OCI-LY7 (cell line): ENCODE measurements at regions not wholly inside any gene's neighbourhood (a gene's known extent, or its start where the extent isn't known, plus 50 kb on each side); places are given as distances from the start of the nearest gene placed in this dataset.

Experiments used
- BruUV-seq: library from RNA; stranded (reverse); fragments of 400-500 nt; replicated peaks from 2 replicates; lab custom pipeline; 2021; lab: Mats Ljungman, UMichigan
- CTCF ChIA-PET: fragments of 300-600 bp; sonication (Branson Sonifier 250); formaldehyde crosslinking; loops from one replicate; lab custom pipeline; 2022; ENCODE audit warnings: antibody characterized with exemption; ENCODE audit not compliant: unreplicated experiment; lab: Charles Lee
- POLR2A ChIA-PET: fragments of 300-600 bp; sonication (Branson Sonifier 250); formaldehyde crosslinking; loops from one replicate; lab custom pipeline; 2022; ENCODE audit warnings: antibody characterized with exemption; lab: Charles Lee
- DNase-seq: peaks from one replicate; pipeline ENCODE4 v3.0.0-alpha.2; 2015; ENCODE audit warnings: low spot score
- H2AFZ ChIP-seq: fragments of 200-600 bp; sonication (generic), shearing (Covaris generic); 2 replicates; pipeline ENCODE4 v1.6.1; 2014; ENCODE audit warnings: mild to moderate bottlenecking, antibody characterized with exemption, low read length, moderate library complexity
- H3K27ac ChIP-seq: fragments of 200-600 bp; sonication (generic); 2 replicates; pipeline ENCODE4 v1.5.1; 2014; ENCODE audit warnings: mixed run types, low read depth, mild to moderate bottlenecking, moderate library complexity, low read length, inconsistent platforms; ENCODE audit not compliant: poor library complexity, severe bottlenecking
- H3K36me3 ChIP-seq: fragments of 200-600 bp; sonication (generic); 2 replicates; pipeline ENCODE4 v1.6.1; 2014; ENCODE audit warnings: mild to moderate bottlenecking, antibody characterized with exemption, low read length, moderate library complexity, mixed read lengths; ENCODE audit not compliant: insufficient read depth
- H3K4me1 ChIP-seq: fragments of 200-600 bp; sonication (generic); 2 replicates; pipeline ENCODE4 v1.5.1; 2014; ENCODE audit warnings: mild to moderate bottlenecking, low read length; ENCODE audit not compliant: insufficient read depth, poor library complexity, severe bottlenecking
- H3K4me2 ChIP-seq: fragments of 200-600 bp; sonication (generic); 2 replicates; pipeline ENCODE4 v1.6.1; 2014; ENCODE audit warnings: mild to moderate bottlenecking, low read length
- H3K4me3 ChIP-seq: fragments of 200-600 bp; sonication (generic); 2 replicates; pipeline ENCODE4 v1.5.1; 2014; ENCODE audit warnings: mild to moderate bottlenecking, low read depth, low read length; ENCODE audit not compliant: poor library complexity, severe bottlenecking
- H3K79me2 ChIP-seq: fragments of 200-600 bp; sonication (generic); 2 replicates; pipeline ENCODE4 v1.6.1; 2016; ENCODE audit warnings: low read depth, mild to moderate bottlenecking, low read length, moderate library complexity, mixed read lengths; ENCODE audit not compliant: insufficient read depth
- H3K9me2 ChIP-seq: fragments of 200-600 bp; sonication (generic); 2 replicates; pipeline ENCODE4 v1.6.1; 2016; ENCODE audit warnings: mild to moderate bottlenecking, low read length, mixed read lengths; ENCODE audit not compliant: insufficient read depth
- H3K9me3 ChIP-seq: fragments of 200-600 bp; sonication (generic); 2 replicates; pipeline ENCODE4 v1.6.1; 2014; ENCODE audit warnings: mild to moderate bottlenecking, mixed run types, low read length, mixed read lengths
- H4K20me1 ChIP-seq: fragments of 200-600 bp; sonication (generic); 2 replicates; pipeline ENCODE4 v1.6.1; 2014; ENCODE audit warnings: mild to moderate bottlenecking, antibody characterized with exemption, low read length, moderate library complexity, mixed read lengths; ENCODE audit not compliant: insufficient read depth
- EZH2phosphoT487 ChIP-seq: fragments of 200-600 bp; sonication (generic); IDR thresholded peaks from 2 replicates; pipeline ENCODE4 v1.6.1; 2018; ENCODE audit warnings: low read depth, borderline replicate concordance, mild to moderate bottlenecking, mixed run types, antibody characterized with exemption, low read length, moderate library complexity, mixed read lengths
- intact Hi-C: fragments of 100-400 bp; cut with micrococcal nuclease; formaldehyde crosslinking; loops from one replicate; pipeline ENCODE4 v1.10.0; 2022; ENCODE audit not compliant: unreplicated experiment
- TF ChIP-seq, protein P1 (sequence below): fragments of 200-600 bp; sonication (generic); conservative IDR thresholded peaks from 2 replicates; pipeline ENCODE4 v1.5.1; 2014; ENCODE audit warnings: mild to moderate bottlenecking, antibody characterized with exemption, low read length, moderate library complexity, mixed read lengths

DNA sequence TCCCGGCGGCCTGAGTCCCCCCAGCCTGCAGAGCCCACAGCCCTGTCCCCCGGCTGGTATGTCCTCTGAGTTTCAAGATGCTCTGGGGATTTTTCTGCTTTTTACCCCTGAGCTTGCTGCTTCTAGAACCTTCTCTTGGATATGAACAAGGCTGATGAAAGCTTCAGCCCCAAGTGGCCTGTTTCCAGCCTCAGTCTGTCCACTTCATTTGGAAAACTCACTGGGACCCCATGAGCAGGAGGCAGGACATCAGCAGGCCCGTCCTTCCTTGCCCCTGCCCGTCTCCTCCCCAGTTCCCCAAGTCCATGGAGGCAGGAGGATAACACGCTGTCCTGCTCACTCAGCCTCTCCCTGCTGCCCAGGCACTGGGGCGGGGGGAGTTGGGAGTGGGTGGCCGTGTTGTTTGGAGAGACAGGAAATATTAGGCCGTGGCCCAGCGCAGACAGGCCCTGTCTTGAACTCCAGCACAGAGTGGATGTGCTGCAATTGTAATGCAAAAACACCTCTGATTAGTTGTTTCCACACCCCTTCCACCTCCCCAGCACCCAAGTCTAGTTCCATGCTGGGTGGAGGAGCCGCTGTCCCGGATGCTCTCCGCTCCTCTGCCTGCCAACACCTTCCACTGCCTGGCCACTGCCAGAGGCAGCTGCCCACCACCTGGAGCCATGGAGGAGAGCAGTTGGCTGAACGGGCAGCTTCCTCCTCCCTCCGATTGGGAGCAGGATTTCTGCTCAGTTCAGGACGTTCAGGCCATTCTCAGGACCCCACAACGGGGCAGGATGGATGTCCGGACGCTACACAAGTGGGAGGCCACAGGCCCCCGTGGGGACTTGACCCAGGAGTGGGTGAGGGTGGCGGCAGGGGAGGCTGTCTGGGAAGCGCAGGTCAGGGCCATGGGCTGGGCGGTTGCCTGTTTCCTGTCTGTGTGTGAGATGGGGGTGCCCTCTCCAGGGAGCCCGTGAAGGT lies 216.9 kb upstream of the GSE1 start:
- intact Hi-C loops, result loop anchor here (10.0 kb wide), 1 partner anchor 151 kb away; no protein-coding TSS in a partner anchor
- TF ChIP-seq, protein P1, sequence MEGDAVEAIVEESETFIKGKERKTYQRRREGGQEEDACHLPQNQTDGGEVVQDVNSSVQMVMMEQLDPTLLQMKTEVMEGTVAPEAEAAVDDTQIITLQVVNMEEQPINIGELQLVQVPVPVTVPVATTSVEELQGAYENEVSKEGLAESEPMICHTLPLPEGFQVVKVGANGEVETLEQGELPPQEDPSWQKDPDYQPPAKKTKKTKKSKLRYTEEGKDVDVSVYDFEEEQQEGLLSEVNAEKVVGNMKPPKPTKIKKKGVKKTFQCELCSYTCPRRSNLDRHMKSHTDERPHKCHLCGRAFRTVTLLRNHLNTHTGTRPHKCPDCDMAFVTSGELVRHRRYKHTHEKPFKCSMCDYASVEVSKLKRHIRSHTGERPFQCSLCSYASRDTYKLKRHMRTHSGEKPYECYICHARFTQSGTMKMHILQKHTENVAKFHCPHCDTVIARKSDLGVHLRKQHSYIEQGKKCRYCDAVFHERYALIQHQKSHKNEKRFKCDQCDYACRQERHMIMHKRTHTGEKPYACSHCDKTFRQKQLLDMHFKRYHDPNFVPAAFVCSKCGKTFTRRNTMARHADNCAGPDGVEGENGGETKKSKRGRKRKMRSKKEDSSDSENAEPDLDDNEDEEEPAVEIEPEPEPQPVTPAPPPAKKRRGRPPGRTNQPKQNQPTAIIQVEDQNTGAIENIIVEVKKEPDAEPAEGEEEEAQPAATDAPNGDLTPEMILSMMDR, result no peak
- TF ChIP-seq EZH2phosphoT487, result no peak
- no peak overlapping the region for H3K4me2 ChIP-seq
- H3K9me2 ChIP-seq, result no peaks in the 10 kb centered on the region
- no peaks in the 10 kb centered on the region for H4K20me1 ChIP-seq
- no peak overlapping the region for H2AFZ ChIP-seq
- H3K4me1 ChIP-seq, result peaks cover 13% of the 10 kb centered on the region
- H3K79me2 ChIP-seq, result no peaks in the 10 kb centered on the region
- H3K27ac ChIP-seq, result no peak overlapping the region
- H3K4me3 ChIP-seq, result no peak overlapping the region
- no peaks in the 10 kb centered on the region for H3K9me3 ChIP-seq
- DNase-seq, result no peak
- no TSS peak for BruUV-seq
- no peaks in the 10 kb centered on the region for H3K36me3 ChIP-seq
- POLR2A ChIA-PET, result no interaction called here
- CTCF ChIA-PET, result no interaction called here

DNA sequence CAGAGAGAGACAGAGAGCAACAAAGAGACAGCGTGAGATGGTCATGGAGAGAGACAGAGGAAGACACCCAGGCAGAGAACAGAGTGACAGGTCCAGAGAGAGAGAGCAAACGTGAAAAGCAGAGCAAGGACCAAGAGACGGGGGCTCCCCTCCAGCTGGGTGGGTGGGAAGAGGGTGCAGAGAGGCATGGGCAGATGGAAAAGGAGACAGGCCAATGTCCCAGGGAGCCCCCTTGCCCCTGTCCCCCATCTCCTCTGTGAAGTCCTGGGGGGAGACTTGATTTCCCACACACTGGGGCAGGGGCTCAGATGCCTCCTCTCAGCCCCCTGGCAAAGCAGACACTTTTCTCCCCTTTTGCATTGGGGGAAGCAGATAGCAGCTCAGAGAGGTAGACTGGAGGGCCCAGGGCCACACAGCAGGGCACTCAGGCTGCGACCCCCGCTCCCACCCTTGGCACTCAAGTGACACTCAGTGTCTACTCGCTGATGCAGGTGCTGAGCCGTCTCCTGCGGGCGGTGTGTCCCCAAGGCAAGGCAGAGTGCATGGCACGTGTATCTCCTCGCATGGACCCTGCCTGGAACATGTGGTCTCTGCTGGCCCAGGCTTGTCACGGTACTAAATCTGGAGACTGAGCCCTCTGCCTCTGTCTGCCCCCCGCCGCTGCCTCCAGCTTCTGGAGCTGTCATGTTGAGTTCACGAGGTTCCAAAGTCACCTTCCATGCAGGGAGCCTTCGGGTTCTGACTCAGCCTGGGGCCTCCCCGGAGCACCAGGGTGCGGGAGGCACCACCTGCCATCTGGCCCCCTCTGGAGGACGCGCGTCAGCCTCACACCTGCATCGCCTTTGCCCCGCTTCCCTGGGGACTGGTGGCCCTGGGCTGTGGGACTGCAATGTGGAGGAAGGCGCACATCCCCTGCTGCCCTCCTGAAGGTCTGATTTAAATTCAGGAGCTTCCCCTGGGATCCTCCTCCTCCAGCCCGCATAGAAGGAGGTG lies 215.9 kb upstream of the GSE1 start:
- BruUV-seq, result no TSS peak

More for the DNA sequence above, 215.9 kb upstream of the GSE1 start:
- no peak for TF ChIP-seq EZH2phosphoT487
- TF ChIP-seq, protein P1, result peak; percentile 59
- H2AFZ ChIP-seq, result no peak overlapping the region
- intact Hi-C loops, result loop anchor here (10.0 kb wide), 1 partner anchor 152 kb away; no protein-coding TSS in a partner anchor
- no peaks in the 10 kb centered on the region for H4K20me1 ChIP-seq
- DNase-seq, result peak; percentile 76
- H3K36me3 ChIP-seq, result no peaks in the 10 kb centered on the region
- no peak overlapping the region for H3K27ac ChIP-seq
- H3K9me2 ChIP-seq, result no peaks in the 10 kb centered on the region
- peak overlapping the region; percentile 25; the same call in 1 of the 2 replicates for H3K4me2 ChIP-seq
- H3K4me3 ChIP-seq, result no peak overlapping the region
- no peaks in the 10 kb centered on the region for H3K79me2 ChIP-seq
- ChIA-PET CTCF (no interaction called here), POLR2A (interaction anchor here (0.5 to 1.1 kb wide), 3 partner anchors 92 to 208 kb away, joined by 3 to 4 read pairs (median 3); no protein-coding TSS in a partner anchor)
- H3K9me3 ChIP-seq, result no peaks in the 10 kb centered on the region
- peaks cover 13% of the 10 kb centered on the region for H3K4me1 ChIP-seq
